ENCODE measurements at regions not wholly inside any gene's neighbourhood (a gene's known extent, or its start where the extent isn't known, plus 50 kb on each side); places are given as distances from the start of the nearest gene placed in this dataset.

DNA sequence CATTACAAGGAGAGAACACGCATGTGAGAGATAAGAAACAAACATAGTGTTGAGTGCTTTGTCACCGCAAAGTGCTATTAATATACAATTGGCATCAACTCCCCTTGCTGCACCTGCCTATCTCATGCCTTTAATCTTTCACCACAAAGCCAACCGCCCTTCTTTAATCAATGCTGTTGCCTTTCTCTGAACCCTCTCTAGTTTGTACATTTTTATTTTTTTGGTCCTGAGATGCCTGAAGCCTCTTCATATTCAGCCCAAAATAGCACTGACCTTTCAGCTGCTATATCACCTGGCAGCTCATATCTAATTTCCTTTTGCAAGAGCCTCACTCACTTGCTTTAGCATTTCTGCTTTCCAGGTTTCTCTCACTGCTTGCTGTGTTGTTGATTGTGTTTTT lies 504.7 kb downstream of the NUF2 start:
- no peak overlapping the region for H3K4me3 ChIP-seq (ENCODE audit: low read length)
- no peak for DNase-seq (ENCODE audit: low read depth)
- TF ChIP-seq, protein P1, sequence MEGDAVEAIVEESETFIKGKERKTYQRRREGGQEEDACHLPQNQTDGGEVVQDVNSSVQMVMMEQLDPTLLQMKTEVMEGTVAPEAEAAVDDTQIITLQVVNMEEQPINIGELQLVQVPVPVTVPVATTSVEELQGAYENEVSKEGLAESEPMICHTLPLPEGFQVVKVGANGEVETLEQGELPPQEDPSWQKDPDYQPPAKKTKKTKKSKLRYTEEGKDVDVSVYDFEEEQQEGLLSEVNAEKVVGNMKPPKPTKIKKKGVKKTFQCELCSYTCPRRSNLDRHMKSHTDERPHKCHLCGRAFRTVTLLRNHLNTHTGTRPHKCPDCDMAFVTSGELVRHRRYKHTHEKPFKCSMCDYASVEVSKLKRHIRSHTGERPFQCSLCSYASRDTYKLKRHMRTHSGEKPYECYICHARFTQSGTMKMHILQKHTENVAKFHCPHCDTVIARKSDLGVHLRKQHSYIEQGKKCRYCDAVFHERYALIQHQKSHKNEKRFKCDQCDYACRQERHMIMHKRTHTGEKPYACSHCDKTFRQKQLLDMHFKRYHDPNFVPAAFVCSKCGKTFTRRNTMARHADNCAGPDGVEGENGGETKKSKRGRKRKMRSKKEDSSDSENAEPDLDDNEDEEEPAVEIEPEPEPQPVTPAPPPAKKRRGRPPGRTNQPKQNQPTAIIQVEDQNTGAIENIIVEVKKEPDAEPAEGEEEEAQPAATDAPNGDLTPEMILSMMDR (IDR thresholded peaks at IDR 0.05; ENCODE audit: insufficient read depth, low read depth, low read length, missing control alignments), result no peak

DNA sequence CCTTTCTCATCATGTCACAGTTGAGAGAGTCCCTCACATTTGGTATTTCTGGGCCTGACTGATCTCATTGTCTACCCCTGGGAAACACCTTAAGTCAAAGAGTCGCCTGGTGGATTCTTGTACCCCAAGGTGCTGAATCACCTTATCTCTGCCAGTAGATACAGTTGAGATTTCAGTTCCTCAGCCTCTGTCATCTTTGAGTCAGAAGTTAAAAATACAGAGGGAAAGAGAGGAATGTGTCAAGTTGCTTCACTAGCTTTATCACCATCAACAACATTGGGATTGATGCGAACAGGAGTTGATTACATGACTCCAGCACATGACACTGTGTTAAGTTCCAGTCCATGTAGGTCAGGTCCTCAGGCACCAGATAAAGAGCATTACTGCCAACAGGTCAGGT lies 513.0 kb downstream of the NUF2 start:
- no peak overlapping the region for H3K4me3 ChIP-seq (ENCODE audit: low read length)
- TF ChIP-seq, protein P1 (IDR thresholded peaks at IDR 0.05; ENCODE audit: insufficient read depth, low read depth, low read length, missing control alignments), result no peak
- peak; percentile 23 for DNase-seq (ENCODE audit: low read depth)

DNA sequence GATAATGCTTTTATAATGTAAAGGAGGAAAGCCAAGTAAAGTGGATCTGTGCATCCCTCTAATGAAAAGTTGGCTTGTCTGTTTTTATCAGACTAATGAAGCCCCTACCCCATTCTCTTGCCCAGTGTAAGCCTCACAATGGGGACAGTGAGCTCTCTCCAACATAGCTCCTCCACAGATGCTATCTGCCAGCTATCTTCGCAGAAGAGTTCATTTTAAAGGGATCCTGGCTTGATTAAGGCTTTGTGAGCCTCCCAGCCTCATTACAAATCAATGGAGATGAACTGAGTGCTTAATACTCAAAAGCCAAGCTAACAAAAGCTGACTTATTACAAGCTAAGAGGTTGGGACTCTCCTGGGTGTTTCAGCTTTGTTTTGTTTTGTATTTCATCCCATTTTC lies 514.7 kb downstream of the NUF2 start:
- DNase-seq (ENCODE audit: low read depth), result no peak
- TF ChIP-seq, protein P1 (IDR thresholded peaks at IDR 0.05; ENCODE audit: insufficient read depth, low read depth, low read length, missing control alignments), result no peak
- no peak overlapping the region for H3K4me3 ChIP-seq (ENCODE audit: low read length)

DNA sequence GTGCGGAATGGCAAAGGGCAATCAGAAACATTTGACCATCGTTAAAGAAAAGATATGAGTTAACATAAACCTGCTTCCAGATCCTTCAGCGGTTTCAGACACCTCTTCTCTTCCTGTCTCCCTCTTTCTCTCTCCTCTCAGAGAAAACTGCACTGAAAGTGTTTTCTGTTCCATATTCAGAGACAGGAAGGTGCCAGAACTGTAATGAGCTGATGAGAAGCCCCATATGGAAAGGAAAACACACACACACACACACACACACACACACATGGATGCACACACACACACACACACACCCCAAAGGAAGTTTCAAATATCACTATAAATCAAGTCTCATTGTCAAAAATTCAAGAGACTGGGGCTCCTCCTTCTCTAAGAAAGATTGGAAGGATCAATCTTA lies 515.5 kb downstream of the NUF2 start:
- no peak overlapping the region for H3K4me3 ChIP-seq (ENCODE audit: low read length)
- DNase-seq (ENCODE audit: low read depth), result no peak
- TF ChIP-seq, protein P1 (IDR thresholded peaks at IDR 0.05; ENCODE audit: insufficient read depth, low read depth, low read length, missing control alignments), result no peak

DNA sequence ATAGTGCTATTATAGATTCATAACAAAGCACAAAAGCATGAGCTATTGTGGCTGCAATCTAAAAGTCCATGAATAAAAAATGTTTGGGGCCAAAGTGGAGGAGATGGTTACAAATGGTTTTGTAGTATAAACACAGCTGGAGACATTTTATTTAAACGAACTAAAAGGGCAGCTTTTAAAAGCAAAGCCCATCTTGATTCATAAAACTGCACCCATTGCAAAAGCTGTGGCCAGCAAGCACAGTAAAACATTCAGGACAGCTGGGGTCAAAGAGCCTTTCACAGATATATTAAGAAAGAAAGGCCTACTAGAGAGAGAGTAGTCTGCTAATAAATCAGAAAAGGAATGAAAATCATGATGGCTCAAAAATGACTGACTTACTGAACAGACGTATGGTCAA lies 520.8 kb downstream of the NUF2 start:
- H3K4me3 ChIP-seq (ENCODE audit: low read length), result no peak overlapping the region
- TF ChIP-seq, protein P1 (IDR thresholded peaks at IDR 0.05; ENCODE audit: insufficient read depth, low read depth, low read length, missing control alignments), result no peak
- no peak for DNase-seq (ENCODE audit: low read depth)

DNA sequence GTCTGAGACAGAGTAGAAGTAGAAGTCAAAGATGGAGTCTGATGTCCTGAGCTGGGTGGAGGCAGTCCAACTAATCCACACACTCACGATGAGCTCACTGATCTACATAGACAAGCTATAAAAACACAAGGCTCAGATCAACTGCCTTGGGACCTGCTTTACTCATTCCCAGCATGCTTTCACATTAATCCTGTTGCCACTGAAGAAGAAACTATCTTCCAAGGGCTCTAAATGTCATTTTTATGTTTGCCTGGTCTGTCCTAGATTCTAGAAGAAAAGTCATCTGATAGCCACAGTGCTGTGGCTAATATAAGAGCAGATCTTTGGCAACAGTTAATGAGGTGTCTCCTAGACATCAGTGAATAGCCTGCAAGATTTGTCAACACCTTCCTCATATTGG lies 522.7 kb downstream of the NUF2 start:
- DNase-seq (ENCODE audit: low read depth), result peak; percentile 42
- TF ChIP-seq, protein P1 (IDR thresholded peaks at IDR 0.05; ENCODE audit: insufficient read depth, low read depth, low read length, missing control alignments), result no peak
- no peak overlapping the region for H3K4me3 ChIP-seq (ENCODE audit: low read length)

DNA sequence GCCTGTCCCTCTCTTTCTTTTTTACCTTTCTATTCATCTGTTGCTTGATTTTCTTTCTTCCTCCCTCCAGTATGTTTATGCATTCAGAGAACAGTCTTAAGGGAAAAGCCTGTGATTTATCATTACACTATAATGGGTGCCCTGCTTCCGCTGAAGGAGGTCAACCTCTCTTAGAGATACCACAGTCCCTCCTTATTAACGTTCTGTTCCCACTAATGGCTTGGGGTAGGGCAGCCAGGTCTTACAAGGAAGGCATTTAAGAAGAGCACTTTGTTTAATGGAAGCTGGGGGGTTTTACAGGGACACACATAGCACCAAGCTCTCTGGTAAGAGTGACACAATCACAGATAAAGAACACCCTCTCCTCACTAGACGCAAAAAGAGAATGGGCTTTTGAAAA lies 523.5 kb downstream of the NUF2 start:
- TF ChIP-seq, protein P1 (IDR thresholded peaks at IDR 0.05; ENCODE audit: insufficient read depth, low read depth, low read length, missing control alignments), result no peak
- DNase-seq (ENCODE audit: low read depth), result no peak
- H3K4me3 ChIP-seq (ENCODE audit: low read length), result no peak overlapping the region

Data from epithelial cell of esophagus (primary cell).